Skin of body (tissue), 1 donor: ENCODE measurements at regions not wholly inside any gene's neighbourhood (a gene's known extent, or its start where the extent isn't known, plus 50 kb on each side); places are given as distances from the start of the nearest gene placed in this dataset.

Experiments used
- DNase-seq: peaks from one replicate; lab custom pipeline; 2025; lab: John Stamatoyannopoulos, UW

GRCh38 chr2:226652983-226653765 lies 146.4 kb downstream of the IRS1 start:
- DNase-seq, result no peak

- DNase-seq, result no peak
These were observed 147.3 kb downstream of the IRS1 start for GRCh38 chr2:226652369-226652768.

- DNase-seq, result peak; percentile 93
These were observed 149.6 kb downstream of the IRS1 start for GRCh38 chr2:226649871-226650660.

- no peak for DNase-seq
These were observed 150.4 kb downstream of the IRS1 start for GRCh38 chr2:226649201-226649600.

GRCh38 chr2:226647621-226648518 lies 151.8 kb downstream of the IRS1 start:
- DNase-seq, result no peak

- DNase-seq, result peak; percentile 25
These were observed 155.2 kb downstream of the IRS1 start for GRCh38 chr2:226644399-226644865.

- DNase-seq, result no peak
These were observed 155.7 kb downstream of the IRS1 start for GRCh38 chr2:226643946-226644282.

- no peak for DNase-seq
These were observed 156.3 kb downstream of the IRS1 start for GRCh38 chr2:226643030-226643945.

GRCh38 chr2:226641008-226641407 lies 158.6 kb downstream of the IRS1 start:
- DNase-seq, result no peak

- DNase-seq, result no peak
These were observed 159.1 kb downstream of the IRS1 start for GRCh38 chr2:226640501-226640900.

GRCh38 chr2:226639550-226639949 lies 160.1 kb downstream of the IRS1 start:
- no peak for DNase-seq

GRCh38 chr2:226638576-226638975 lies 161.0 kb downstream of the IRS1 start:
- no peak for DNase-seq

- DNase-seq, result no peak
These were observed 162.2 kb downstream of the IRS1 start for GRCh38 chr2:226637383-226637782.

GRCh38 chr2:226636586-226636985 lies 163.0 kb downstream of the IRS1 start:
- no peak for DNase-seq

GRCh38 chr2:226634943-226635604 lies 164.5 kb downstream of the IRS1 start:
- no peak for DNase-seq

- peak; percentile 14 for DNase-seq
These were observed 167.9 kb downstream of the IRS1 start for GRCh38 chr2:226631671-226632070.

GRCh38 chr2:226631187-226631586 lies 168.4 kb downstream of the IRS1 start:
- DNase-seq, result no peak

- DNase-seq, result no peak
These were observed 173.7 kb downstream of the IRS1 start for GRCh38 chr2:226625946-226626345.

- peak; percentile 71 for DNase-seq
These were observed 175.8 kb downstream of the IRS1 start for GRCh38 chr2:226623587-226624368.
